ENCODE measurements at regions not wholly inside any gene's neighbourhood (a gene's known extent, or its start where the extent isn't known, plus 50 kb on each side); places are given as distances from the start of the nearest gene placed in this dataset.

DNA sequence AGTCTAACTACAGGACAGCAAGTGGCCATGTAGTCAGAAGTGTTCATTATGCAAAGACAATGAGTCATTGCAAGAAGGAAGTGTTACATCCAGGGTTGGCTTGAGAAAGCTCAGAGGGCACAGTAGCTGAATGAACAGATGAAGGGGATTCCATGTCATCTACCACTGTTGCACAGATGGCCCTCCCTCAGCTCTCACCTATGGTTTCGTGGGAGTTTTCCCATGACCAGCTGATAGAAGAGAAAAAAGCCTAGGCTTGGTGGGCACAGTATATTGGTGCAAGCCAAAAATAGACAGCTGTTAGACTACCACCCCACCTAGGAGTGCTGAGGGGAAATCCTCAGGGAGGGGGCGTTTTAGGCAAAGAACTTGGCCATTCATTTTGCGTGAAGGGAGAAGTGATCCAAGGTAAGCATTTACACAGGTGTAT, 217.0 kb downstream of the DMRT2 start:
- DNase-seq (ENCODE audit: low read depth): no peak

DNA sequence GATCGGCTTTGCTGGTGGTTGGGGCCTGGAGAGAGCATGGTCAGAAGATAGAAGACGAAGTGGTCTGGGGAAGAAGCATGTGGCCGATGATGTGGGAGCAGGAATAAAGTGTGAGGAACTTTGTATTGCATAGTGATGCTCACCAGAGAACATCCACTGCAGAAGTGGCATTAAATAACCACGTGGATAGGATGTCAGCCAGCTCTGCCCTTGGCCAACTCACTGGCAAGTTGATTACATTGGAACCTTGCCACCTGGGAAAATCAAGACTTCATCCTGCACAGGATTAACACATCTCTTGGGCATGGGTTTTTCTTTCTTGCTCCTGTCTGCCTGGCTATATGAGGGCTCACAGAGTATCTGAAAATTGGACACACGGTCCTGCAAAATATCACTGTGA, 217.4 kb downstream of the DMRT2 start:
- DNase-seq (ENCODE audit: low read depth): no peak

DNA sequence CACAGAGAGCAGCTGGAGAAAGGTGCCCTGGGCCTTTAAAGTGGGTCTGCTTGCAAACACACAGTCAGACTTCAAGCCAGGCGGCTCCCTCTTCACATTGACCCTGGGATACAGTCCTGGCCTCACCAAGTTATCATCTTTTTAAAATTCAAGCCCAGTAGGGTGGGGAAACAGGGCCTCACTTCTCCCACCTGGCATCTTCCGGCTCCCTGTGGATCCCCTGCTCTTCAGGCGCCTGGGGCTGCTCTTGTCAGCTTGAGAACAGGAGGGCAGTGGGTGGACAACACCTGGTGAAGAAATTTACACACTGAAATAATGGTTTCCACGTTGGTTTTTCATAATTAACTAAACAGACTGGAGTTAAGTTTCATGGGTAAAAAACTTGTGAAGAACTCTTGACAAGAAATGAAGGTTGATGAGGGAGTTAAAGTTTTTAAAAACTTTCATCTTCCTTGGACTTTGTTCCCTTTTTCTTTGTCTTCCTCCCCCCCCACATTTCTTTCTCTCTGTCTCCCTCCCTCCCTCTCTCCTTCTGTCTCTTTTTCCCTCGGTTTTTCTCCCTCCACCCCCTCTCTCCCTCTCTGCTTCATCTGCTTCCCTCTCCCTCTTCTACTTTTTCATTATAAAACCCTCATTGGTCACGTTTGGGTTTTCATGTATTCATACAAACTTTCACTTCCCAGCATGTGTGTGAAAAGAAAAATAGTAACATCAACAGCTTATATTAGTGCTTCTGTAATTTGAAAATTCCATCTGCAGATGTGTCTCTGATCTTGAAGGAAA, 219.6 kb downstream of the DMRT2 start:
- no peak for DNase-seq (ENCODE audit: low read depth)

DNA sequence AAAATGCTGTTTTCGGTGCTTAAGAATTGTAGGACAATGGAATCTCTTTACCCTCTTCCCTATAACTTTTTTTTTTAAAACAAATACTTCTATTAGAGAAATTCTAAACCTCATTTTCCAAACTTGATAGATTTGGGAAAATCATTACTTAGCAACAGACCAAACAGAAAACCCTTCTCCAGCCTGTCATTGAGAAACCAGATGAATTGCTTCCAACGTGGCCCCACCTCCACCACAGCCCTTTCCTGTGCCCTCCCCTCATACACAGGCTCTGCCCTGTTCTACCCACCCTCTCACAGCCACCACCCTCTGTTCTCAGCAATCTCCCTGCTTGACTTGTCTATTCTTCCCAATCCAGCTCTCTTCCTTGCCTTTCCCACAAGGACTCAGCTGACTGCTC, 221.2 kb downstream of the DMRT2 start:
- no peak for DNase-seq (ENCODE audit: low read depth)

DNA sequence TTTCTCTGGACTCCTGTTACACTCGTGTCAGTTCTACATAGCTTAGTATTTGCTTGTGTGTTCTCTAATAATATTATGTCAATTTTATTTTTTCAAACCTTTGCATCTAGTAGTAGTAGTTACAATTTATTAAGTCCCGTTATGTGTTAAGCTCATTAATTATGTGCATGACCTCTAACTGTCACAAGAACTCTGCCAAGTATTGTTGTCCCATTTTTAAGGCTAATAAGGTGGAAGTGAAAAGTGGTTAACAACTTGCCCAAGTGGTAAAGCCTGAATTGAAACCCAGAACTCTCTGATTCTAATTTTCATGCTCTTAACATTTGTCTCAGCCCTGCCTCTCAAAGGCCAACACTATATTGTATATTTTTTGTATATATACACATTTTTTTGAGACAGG, 221.6 kb downstream of the DMRT2 start:
- DNase-seq (ENCODE audit: low read depth): no peak

DNA sequence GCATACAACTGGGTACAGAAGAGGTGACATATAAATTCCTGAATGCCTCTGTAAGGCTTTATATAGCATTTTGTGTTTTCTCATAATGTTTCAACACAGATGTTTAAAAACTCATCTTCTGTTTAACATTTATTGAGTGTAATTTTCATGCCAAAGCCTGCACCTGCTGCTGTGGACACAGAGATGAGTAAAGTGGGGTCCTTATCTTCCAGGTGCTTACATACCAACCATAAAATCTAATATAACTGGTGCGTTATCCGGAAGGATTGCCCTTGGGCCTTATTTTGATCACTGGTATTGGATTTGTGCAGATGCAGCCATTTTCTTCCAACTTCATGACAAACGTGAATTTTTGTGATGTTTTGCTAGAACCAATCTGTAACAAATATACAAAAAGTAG, 222.3 kb downstream of the DMRT2 start:
- DNase-seq (ENCODE audit: low read depth): no peak

DNA sequence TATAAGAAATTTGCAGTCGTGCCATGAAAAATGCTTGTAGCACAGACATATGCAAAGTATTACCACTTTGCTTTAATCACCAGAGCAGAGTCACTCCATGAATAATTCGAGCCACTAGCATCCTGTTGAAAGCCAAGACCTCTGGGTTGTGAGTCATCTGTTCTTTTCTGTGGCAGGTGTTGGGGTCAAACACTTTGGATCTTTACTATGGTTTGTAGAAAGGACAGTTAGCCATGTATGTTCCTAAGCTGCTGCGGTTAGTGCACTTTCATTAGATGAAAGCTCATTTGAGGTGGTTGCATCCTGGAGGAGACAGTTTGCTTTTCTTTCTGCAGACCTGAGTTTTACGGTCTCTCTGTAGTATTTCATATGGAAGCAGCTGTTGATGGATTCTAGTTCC, 223.7 kb downstream of the DMRT2 start:
- no peak for DNase-seq (ENCODE audit: low read depth)

DNA sequence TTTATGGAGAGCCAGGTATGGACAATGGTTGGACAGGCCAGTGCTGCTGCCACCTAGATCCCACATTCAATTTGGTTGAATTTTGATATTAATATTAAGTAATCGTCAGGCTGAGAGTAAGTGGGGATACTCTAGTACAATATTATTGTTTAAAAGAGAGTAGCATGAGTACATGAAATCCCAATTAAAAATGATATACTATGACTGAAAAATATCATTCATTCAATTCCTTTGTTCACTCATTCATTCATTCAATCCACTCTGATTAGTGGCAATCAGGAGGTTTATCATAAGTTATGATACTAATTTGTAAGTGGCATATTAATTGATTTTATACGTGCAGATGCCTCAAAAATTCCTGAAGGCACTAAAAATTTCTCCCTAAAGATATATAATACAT, 224.2 kb downstream of the DMRT2 start:
- DNase-seq (ENCODE audit: low read depth): no peak

DNA sequence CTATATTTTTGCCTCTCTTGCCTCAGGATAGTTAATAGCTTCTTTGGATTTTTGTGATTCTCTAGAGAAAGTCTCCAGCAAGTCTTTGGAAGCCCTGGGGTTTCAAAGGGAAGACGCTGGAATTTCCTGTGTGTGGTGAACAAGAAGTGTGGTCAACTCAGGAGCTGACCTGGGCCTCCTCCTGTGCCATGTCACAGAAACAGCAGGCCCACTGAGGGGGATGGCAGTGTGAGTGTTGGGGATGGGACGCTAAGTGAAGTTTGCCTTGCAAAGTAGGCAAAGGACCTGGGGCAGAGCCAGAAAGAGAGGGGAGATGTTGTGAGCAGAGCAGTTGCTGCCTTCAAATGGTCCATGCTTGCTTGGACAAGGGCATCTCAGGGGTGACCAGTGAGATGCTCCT, 226.3 kb downstream of the DMRT2 start:
- DNase-seq (ENCODE audit: low read depth): no peak

DNA sequence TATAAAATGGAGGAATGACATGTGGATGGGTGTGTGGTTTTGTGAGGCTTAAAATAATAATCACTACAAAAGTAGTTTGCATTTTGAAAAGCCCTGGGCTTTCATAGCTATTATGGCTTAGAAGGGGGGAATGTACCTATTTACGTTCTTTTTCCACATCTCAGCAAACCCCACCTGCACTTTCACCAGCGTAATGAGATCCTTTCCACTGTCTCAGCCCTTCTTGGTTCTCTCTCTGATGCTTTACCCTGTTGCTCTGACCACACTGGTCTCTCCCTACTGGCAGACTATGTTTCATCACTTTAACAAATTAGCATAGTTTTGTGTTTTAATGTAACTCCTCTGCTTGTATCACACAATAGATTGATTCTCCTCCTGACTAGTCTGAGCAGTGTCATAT, 234.6 kb downstream of the DMRT2 start:
- no peak for DNase-seq (ENCODE audit: low read depth)

DNA sequence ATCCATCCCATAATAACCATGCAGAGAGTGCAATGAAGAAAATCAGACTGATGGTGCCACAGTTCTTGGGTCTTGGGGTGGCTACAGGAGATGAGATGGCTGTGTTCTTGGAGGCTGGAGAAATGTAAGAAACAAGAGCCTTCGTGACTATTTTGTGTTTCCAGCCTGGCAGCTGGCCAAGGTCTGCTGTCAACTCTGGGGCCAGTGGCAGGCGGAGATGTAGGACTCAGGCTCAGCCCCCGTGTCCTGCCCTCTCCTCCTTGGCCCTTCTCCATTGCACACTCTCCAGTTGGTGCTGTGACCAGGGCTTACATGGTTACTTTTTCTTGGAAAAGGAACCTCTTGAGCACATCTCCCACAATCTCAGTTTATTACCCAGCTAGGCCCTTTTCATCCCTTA, 235.4 kb downstream of the DMRT2 start:
- DNase-seq (ENCODE audit: low read depth): no peak

DNA sequence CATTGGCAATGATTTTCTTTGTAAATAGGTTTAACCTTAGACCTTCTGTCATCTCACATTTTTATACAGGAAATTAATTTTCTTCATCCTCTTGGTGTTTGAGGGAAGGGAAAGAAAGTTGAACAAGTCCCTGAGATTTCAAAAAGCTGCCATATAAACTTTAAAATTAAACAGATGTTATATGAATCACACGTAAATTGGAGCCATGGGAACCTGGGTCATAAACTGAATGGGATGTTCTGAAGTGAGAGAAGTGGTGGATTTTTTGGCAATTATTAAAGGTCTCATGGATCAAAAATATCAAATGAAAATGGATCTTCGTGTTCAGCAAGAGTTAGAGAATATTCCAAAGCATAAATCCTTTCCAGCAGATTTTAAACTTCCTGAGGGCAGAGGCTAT, 242.2 kb downstream of the DMRT2 start:
- DNase-seq (ENCODE audit: low read depth): no peak

DNA sequence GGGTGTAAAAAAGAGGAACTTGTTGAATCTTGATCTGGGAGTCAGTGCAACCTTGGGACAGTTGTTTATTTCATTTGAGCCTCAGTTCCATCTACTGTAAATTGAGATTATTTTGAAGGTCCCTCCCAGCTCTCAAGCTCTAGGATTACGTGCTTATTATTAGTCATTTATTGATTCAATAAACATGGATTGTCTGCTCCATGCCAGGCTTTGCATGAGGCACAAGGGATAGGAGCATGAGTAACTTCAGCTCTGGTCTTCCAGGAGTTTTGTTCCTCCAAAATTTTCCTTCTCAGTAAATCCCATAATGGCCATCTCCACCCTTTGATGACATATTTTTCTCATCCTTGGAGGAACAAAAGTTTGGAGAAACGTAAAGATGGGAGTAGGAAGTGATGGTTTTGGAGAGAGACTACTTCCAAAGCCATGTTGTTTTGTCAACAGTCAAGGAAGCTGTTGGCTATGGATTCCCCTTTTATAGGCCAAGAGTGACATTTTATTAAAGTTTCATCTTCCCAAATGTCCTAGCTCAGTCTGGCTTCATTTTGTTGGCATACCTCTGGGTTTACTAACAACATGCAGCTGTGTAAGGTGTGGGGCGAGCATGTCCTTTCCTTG, 244.6 kb downstream of the DMRT2 start:
- no peak for DNase-seq (ENCODE audit: low read depth)

DNA sequence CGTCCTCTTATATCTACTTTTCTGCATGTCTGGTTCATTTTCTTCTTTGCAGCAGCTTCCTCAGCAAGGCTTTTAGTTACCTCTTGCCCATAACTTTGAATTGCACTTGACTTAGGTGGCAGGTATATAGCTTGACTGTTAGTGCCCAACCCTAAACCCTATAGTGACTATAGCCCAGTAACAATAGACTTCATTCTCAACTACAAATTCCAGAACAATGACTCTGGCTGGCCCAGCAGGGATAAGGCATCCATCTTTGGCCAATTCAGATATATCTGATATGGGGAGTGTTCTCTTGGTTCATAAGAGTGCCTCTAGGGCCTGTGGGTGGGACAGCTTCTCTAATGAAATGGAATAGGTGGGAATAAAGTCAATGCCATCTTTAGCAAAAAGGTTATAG, 246.2 kb downstream of the DMRT2 start:
- no peak for DNase-seq (ENCODE audit: low read depth)

DNA sequence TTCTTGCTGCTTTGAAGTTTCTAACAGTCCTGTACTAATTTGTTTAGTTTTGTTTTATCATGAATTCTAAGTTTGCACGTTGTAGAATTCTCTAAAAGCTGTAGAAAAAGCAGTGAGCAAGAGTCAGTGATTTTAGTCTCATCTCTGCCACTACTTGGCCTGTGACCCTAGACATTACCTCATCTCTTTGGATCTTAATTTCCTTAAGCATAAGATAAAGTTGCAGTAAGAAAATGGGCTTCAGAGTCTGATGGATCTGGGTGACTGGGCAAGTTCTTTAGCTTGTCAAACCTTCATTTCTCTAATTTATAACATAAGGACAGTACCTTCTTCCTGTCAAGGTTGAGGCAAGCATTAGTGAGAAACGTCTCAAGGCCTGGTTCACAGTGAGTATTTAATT, 247.9 kb downstream of the DMRT2 start:
- DNase-seq (ENCODE audit: low read depth): no peak

DNA sequence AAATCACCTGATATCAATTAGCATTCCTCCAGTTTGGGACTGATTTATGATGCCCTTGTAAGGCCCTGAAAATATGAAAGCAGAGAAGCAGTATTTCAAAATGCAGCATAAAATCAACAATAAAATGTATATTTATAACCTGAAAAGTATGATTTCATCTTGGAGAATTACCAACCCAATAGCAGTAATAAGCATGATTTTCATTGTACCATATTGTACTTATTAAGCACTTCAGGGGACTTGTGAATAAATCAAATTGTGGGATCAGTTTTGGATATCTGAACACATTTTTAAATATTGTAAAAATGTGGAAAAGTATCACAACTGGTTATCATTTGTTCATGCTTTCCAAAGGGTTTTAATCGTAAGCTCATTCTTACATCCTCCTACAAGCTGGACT, 250.8 kb downstream of the DMRT2 start:
- no peak for DNase-seq (ENCODE audit: low read depth)

DNA sequence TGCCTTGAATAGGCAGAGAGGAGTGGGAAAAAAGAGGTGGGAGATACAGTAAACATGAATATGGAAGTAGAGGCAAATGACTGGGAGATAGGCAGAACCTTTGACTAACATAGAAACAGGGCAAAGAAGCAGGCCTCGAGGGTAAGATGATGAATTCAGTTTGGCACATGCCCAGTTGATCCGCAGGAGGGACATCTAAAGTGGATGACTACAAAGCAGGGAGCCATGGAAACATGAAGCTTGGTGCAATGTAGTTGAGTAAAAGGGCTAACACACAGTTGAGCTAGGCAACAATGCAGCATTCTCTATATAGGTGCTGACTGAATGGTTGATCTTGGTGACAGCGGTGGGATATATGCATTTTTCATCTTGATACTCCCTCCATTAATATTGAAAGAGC, 253.8 kb downstream of the DMRT2 start:
- no peak for DNase-seq (ENCODE audit: low read depth)

DNA sequence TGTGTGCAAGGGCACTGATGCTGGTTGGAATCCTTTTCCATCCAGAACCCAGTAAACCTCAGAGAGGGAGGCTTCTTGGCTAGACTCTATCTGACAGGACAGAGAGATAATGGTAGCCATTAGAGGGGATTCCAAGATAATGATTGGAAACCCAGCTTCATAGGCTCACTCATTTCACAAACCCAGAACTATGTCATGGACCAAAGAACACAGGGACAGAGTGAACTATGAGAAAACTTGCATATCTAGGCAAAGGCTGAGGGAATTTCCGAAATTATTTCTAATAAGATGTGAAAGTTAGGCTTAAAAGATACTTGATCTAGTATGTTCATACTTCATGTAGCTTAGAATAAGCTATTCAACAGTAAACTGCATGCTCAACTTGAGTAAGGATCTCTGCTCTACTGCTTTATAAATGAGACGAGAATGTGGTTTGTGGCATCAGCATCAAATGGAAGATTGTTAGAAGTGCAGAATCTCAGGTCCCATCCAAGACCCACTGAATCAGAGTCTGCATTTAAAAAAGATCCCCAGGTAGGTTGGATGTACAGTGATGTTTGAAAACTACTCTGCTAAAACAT, 261.4 kb downstream of the DMRT2 start:
- no peak for DNase-seq (ENCODE audit: low read depth)

DNA sequence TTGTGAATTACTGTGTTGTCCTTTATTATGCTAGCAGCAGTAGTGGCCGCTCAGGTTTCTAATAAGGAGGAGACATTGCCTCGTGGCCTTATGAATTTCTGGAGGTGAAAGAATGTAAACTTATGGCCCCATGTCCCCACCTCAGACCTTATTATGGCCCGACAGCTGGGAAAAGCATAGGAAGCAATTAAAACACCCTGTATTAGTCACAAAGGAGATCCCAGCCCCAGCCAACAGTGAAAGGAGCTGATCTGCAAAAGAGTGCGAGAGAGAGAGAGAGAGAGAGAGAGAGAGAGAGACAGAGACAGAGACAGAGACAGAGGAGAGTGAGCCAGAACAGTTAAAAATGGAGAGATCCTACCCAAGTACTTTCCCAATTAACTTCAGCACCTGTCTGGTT, 269.3 kb downstream of the DMRT2 start:
- no peak for DNase-seq (ENCODE audit: low read depth)

DNA sequence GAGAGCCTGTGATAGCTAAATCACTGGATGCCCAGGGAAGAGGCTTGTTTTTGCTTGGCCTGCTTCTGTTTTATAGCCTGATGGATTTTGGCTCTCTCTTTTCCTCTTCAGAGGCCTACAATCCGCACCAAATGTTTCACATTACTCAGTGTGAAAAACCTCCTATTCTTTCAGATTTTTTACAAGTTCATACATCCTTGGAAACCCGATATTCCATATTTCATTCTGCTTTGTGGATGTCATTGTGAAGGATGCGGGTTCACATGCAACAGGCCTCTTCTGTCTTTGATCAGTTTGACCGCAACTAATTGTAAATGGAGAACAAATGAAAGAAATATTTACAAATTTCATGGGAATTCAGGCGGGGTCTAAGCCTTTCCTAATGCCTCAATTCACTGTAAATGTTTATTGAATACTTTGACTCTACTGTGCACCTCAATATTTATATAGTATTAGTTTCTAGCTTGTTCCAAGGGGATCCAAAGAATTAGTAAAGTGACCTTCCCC, 269.9 kb downstream of the DMRT2 start:
- no peak for DNase-seq (ENCODE audit: low read depth)

DNA sequence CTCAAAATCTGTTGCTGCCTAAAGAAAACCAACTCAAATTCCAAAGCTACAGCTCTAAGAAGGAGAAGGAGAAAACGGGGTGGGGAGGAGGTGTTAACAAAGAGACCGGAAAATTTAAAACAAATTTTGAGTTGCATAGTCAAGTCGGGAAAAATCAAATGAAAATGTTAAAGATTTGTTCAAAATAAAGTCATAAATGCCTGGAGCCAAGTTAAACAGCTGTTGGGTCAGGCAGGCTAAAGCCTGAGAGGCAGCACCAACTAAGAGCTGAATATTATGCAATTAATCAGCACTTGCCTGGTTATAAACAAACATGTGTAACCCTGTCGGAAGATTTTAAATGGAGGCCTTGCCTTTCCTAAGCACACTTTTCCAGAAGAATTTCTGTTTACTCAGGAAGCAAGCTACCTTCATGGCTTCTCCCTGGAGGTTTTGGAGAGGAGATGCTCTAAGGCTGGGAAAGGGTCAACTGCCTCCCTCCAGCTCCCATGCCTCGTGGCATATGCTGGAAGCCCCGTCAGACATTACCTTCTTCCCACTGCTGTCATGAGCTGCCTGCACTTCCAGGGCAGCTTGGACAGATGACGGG, 270.5 kb downstream of the DMRT2 start:
- no peak for DNase-seq (ENCODE audit: low read depth)

DNA sequence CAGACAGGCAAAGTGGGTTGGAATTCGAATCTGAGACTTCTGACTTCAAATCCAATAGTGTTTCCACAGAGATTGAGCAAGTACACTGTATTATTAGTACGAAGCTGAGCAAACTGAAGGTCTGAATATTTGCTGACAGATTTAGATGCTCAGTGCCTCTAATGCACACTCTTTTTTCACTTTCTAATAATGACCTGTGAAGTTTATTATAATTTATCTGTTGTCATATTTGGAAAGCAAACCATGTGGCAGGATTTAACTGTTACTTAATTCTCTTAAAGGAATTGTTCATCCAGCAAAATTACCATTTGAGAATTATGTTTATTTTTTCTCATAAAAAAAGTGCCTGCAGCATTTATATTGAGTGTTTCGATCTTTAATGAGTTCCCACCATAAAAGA, 277.3 kb downstream of the DMRT2 start:
- DNase-seq (ENCODE audit: low read depth): no peak

DNA sequence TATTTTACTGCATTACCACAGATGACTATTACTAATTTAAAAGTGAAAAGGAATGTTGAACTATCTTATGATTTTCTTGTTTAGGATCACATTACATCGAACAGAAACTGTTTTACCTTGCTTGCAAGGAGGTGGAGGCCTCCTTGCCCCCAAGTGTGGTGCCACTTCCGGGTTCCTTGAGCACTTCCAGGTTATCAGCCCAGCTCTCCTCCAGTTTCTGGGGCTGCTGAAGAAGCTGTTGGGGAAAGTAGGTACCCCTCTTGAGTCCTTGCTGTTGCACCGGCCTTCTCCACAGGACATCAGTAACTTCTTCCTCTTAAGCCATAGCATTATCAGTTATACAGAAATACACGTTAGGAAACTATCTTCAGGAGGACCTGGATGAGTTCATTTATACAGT, 278.2 kb downstream of the DMRT2 start:
- no peak for DNase-seq (ENCODE audit: low read depth)
